Karpas-422 (cell line): ENCODE measurements at regions not wholly inside any gene's neighbourhood (a gene's known extent, or its start where the extent isn't known, plus 50 kb on each side); places are given as distances from the start of the nearest gene placed in this dataset.

ENCODE experiments used
- DNase-seq: peaks from one replicate; pipeline ENCODE4 v3.0.0-alpha.2; 2015
- H2AFZ ChIP-seq: fragments of 200-600 bp; sonication (generic); 2 replicates; pipeline ENCODE4 v1.6.1; 2014; ENCODE audit warnings: antibody characterized with exemption, low read length, mixed read lengths
- H3K27ac ChIP-seq: fragments of 200-600 bp; sonication (generic); 2 replicates; pipeline ENCODE4 v1.5.1; 2014; ENCODE audit warnings: mild to moderate bottlenecking, low read length, moderate library complexity
- H3K27me3 ChIP-seq: fragments of 200-600 bp; sonication (generic); 2 replicates; pipeline ENCODE4 v1.6.1; 2014; ENCODE audit warnings: low read length, mixed read lengths
- H3K36me3 ChIP-seq: fragments of 200-600 bp; sonication (generic); 2 replicates; pipeline ENCODE4 v1.6.1; 2014; ENCODE audit warnings: low read length, mixed read lengths; ENCODE audit not compliant: insufficient read depth
- H3K4me1 ChIP-seq: fragments of 200-600 bp; sonication (generic); 2 replicates; pipeline ENCODE4 v1.6.1; 2014; ENCODE audit warnings: mild to moderate bottlenecking, low read length, mixed read lengths
- H3K4me2 ChIP-seq: fragments of 200-600 bp; sonication (generic); 2 replicates; pipeline ENCODE4 v1.6.1; 2014; ENCODE audit warnings: low read length, low read depth, mild to moderate bottlenecking; ENCODE audit not compliant: poor library complexity, severe bottlenecking
- H3K4me3 ChIP-seq: fragments of 200-600 bp; sonication (generic); 2 replicates; pipeline ENCODE4 v1.5.1; 2014; ENCODE audit warnings: mild to moderate bottlenecking, antibody characterized with exemption, low read length, mixed read lengths
- H3K79me2 ChIP-seq: fragments of 200-600 bp; sonication (generic); 2 replicates; pipeline ENCODE4 v1.6.1; 2014; ENCODE audit warnings: mild to moderate bottlenecking, low read length, mixed read lengths
- H3K9ac ChIP-seq: fragments of 200-600 bp; sonication (generic); 2 replicates; pipeline ENCODE4 v1.6.0; 2014; ENCODE audit warnings: low read length
- H3K9me2 ChIP-seq: fragments of 200-600 bp; sonication (generic), shearing (Covaris generic); replicated peaks from 2 replicates; pipeline ENCODE4 v1.6.0; 2014; ENCODE audit warnings: mild to moderate bottlenecking, low read length, moderate library complexity; ENCODE audit not compliant: insufficient read depth
- H3K9me3 ChIP-seq: fragments of 300-700, 200-600 bp; sonication (generic); 2 replicates; pipeline ENCODE4 v1.6.1; 2014; ENCODE audit warnings: low read length, mixed read lengths
- H4K20me1 ChIP-seq: fragments of 200-600 bp; sonication (generic); 2 replicates; pipeline ENCODE4 v1.6.1; 2014; ENCODE audit warnings: mild to moderate bottlenecking, antibody characterized with exemption, low read length, low read depth; ENCODE audit not compliant: insufficient read depth

DNA sequence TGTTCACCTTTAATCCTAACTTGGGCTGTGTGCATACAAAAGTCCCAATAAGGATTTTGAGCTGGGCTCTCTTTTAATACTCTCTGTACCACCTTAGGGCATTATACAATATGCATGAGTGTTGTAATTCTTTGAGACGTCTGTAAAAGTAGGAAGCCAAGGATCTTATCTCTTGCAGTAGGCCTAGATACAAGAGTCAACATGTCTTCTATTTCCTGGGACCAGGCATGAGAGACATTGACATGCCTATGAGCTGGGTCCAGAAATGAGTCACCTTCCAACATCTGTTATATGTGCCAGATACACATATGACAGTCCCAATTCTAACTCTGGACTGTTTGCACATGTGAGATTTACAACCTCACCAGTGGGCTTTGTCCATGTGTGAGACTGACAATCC lies 1911.2 kb downstream of the TP53TG3F start:
- no peaks in the 10 kb centered on the region for H3K27me3 ChIP-seq
- H3K9me3 ChIP-seq, result peaks cover 47% of the 10 kb centered on the region
- H2AFZ ChIP-seq, result no peak overlapping the region
- H3K27ac ChIP-seq, result no peak overlapping the region
- H3K4me1 ChIP-seq, result no peaks in the 10 kb centered on the region
- H3K79me2 ChIP-seq, result no peaks in the 10 kb centered on the region
- no peak for DNase-seq
- H3K36me3 ChIP-seq, result no peaks in the 10 kb centered on the region
- H3K4me2 ChIP-seq, result no peak overlapping the region
- no peaks in the 10 kb centered on the region for H4K20me1 ChIP-seq
- no peak overlapping the region for H3K9ac ChIP-seq
- no peaks in the 10 kb centered on the region for H3K9me2 ChIP-seq
- no peak overlapping the region for H3K4me3 ChIP-seq

DNA sequence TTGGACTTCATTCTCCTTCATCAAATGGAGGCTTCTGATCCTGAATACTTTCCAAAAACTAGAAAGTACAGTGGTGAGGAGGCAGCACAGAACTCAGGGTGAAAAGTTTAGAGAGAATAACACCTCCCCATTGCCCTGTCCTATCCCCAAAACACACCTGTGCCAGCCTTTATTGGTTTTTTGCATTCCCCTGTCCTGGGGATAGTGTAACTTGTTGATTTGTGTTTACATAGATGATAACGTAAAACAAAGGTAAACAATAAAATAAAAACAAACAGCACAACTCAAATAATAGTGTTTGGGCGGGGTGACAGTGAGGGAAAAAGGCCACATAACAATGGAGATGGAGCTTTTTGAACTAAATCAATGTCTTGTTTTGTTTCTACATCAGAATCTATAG lies 1917.7 kb downstream of the TP53TG3F start:
- Histone ChIP-seq H3K36me3 (no peaks in the 10 kb centered on the region), H3K4me2 (no peak overlapping the region), H3K4me1 (no peaks in the 10 kb centered on the region), H3K9ac (no peak overlapping the region), H3K9me2 (no peaks in the 10 kb centered on the region), H4K20me1 (no peaks in the 10 kb centered on the region), H2AFZ (no peak overlapping the region), H3K27ac (no peak overlapping the region), H3K27me3 (no peaks in the 10 kb centered on the region), H3K9me3 (peaks cover 19% of the 10 kb centered on the region), H3K4me3 (no peak overlapping the region), H3K79me2 (no peaks in the 10 kb centered on the region)
- no peak for DNase-seq

DNA sequence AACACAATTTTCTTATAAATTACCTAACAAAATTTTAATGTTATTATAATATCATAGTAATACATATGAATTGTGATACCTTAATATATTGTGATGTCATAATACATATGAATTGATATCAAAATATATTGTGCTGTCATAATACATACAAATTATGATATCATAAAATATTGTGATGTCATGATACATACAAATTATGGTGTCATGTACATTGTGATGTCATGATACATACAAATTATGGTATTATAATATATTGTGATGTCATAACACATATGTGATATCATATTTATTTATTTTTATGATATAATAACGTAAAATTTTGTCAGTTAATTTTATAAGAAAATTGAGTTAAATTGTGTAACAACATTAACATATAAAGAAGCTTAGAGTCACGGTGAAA lies 1927.2 kb downstream of the TP53TG3F start:
- Histone ChIP-seq H3K79me2 (no peaks in the 10 kb centered on the region), H2AFZ (no peak overlapping the region), H4K20me1 (no peaks in the 10 kb centered on the region), H3K9me2 (no peaks in the 10 kb centered on the region), H3K27ac (no peak overlapping the region), H3K36me3 (no peaks in the 10 kb centered on the region), H3K4me3 (no peak overlapping the region), H3K4me2 (no peak overlapping the region), H3K9ac (no peak overlapping the region), H3K27me3 (no peaks in the 10 kb centered on the region), H3K4me1 (no peaks in the 10 kb centered on the region), H3K9me3 (peaks cover 23% of the 10 kb centered on the region)
- no peak for DNase-seq

DNA sequence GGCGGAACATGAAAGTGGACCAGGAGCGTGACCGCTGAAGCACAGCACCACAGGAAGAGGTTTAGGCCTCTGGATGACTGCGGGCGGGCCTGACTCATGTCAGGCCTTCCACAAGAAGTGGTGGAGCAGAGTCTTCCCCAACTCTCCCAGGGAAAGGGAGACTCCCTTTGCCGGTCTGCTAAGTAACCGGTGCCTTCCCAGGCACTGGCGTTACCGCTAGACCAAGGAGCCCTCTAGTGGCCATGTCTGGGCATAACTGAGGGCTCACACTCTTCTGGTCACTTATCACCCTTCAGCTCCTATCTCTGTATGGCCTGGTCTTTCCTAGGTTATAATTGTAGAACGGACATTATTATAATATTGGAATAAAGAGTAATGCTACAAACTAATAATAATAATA lies 1931.9 kb downstream of the TP53TG3F start:
- no peaks in the 10 kb centered on the region for H3K9me2 ChIP-seq
- no peaks in the 10 kb centered on the region for H3K27me3 ChIP-seq
- no peak overlapping the region for H3K4me2 ChIP-seq
- DNase-seq, result peak; percentile 67
- no peaks in the 10 kb centered on the region for H4K20me1 ChIP-seq
- no peaks in the 10 kb centered on the region for H3K36me3 ChIP-seq
- H3K9ac ChIP-seq, result no peak overlapping the region
- no peaks in the 10 kb centered on the region for H3K79me2 ChIP-seq
- H3K4me3 ChIP-seq, result no peak overlapping the region
- H3K9me3 ChIP-seq, result peaks cover 7% of the 10 kb centered on the region
- H3K27ac ChIP-seq, result no peak overlapping the region
- H3K4me1 ChIP-seq, result no peaks in the 10 kb centered on the region
- H2AFZ ChIP-seq, result no peak overlapping the region

DNA sequence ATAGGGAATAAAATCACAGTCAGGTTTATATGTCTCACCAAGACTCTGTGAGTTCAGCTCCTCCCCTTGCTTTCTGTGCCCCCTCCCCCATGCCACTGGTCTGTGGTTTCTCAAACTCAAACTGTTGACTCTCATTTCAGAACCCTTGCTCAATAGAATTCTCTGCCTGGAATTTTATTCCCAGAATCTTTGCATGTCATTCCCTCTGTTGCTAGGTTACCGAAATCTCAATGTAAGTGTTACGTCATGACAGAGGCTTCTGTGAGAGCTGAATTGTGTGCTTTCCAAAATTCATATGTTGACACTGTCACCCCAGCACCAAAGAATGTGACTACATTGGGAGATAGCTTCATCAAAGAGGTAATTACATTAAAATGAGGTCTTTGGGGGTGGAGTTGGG lies 1938.8 kb downstream of the TP53TG3F start:
- Histone ChIP-seq H2AFZ (no peak overlapping the region), H3K27me3 (no peaks in the 10 kb centered on the region), H3K9ac (no peak overlapping the region), H3K4me1 (no peaks in the 10 kb centered on the region), H3K9me3 (peaks cover 45% of the 10 kb centered on the region), H3K4me3 (no peak overlapping the region), H3K36me3 (no peaks in the 10 kb centered on the region), H3K27ac (no peak overlapping the region), H3K9me2 (no peaks in the 10 kb centered on the region), H3K4me2 (no peak overlapping the region), H3K79me2 (no peaks in the 10 kb centered on the region), H4K20me1 (no peaks in the 10 kb centered on the region)
- DNase-seq, result no peak

DNA sequence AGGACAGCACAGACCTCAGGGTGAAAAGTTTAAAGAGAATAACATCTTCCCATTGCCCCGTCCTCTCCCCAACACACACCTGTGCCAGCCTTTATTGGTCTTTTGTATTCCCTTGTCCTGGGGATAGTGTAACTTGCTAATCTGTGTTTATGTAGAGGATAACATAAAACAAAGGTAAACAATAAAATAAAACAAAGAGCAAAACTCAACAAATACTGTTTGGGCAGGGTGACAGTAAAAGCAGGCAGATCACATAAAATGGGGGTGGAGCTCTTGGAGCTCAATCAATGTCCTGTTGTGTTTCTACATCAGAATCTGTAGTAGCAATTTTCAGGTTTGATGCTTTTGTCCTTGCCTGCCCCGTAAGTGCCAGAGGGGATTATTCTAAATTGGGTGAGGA lies 1939.7 kb downstream of the TP53TG3F start:
- no peak overlapping the region for H3K9ac ChIP-seq
- no peaks in the 10 kb centered on the region for H3K36me3 ChIP-seq
- no peaks in the 10 kb centered on the region for H3K27me3 ChIP-seq
- no peak overlapping the region for H3K27ac ChIP-seq
- no peaks in the 10 kb centered on the region for H3K9me2 ChIP-seq
- H3K79me2 ChIP-seq, result no peaks in the 10 kb centered on the region
- peaks cover 50% of the 10 kb centered on the region for H3K9me3 ChIP-seq
- no peak overlapping the region for H2AFZ ChIP-seq
- H3K4me1 ChIP-seq, result no peaks in the 10 kb centered on the region
- DNase-seq, result no peak
- no peak overlapping the region for H3K4me3 ChIP-seq
- H4K20me1 ChIP-seq, result no peaks in the 10 kb centered on the region
- no peak overlapping the region for H3K4me2 ChIP-seq

DNA sequence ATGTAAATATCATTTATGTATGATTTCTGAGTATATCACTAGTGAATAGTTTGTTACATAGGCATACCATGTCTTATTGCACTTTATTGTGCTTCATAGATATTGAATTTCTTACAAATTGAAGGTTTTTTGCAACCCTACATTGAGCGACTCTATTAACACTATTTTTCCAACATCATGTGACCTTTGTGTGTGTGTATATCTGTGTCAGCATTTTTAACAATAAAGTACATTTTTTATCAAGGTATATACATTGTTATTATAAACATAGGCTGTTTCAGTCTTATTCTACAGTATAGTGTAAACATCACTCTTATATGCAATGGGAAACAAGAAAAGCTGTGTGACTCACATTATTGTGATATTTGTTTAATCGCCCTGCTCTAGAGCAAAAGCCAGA lies 1944.9 kb downstream of the TP53TG3F start:
- H3K4me2 ChIP-seq, result no peak overlapping the region
- H4K20me1 ChIP-seq, result no peaks in the 10 kb centered on the region
- H3K79me2 ChIP-seq, result no peaks in the 10 kb centered on the region
- DNase-seq, result no peak
- H3K36me3 ChIP-seq, result no peaks in the 10 kb centered on the region
- H2AFZ ChIP-seq, result no peak overlapping the region
- H3K27me3 ChIP-seq, result no peaks in the 10 kb centered on the region
- no peak overlapping the region for H3K4me3 ChIP-seq
- no peak overlapping the region for H3K9ac ChIP-seq
- peaks cover 47% of the 10 kb centered on the region for H3K9me3 ChIP-seq
- H3K9me2 ChIP-seq, result no peaks in the 10 kb centered on the region
- H3K27ac ChIP-seq, result no peak overlapping the region
- no peaks in the 10 kb centered on the region for H3K4me1 ChIP-seq

DNA sequence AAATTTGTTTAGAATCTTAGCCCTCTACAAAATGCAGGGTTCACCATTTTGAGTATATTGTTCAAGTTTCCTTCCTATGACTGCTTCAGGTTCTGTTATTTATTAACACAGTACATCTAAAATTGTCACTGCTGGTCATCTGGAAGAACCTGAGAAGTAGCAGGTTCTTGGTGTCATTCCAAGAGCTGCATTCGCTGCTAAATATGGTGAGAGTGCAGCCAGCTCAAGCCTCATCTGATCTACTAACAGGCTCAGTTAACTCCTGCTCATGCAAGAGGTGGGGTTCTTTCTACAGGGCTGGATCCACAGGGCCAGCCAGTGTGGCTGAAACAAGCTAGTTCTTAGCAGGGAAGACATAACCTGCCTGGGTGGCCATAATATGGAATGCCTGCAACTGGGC lies 1946.1 kb downstream of the TP53TG3F start:
- Histone ChIP-seq H2AFZ (no peak overlapping the region), H3K4me2 (no peak overlapping the region), H3K9me3 (peaks cover 40% of the 10 kb centered on the region), H3K9me2 (no peaks in the 10 kb centered on the region), H3K36me3 (no peaks in the 10 kb centered on the region), H4K20me1 (no peaks in the 10 kb centered on the region), H3K4me3 (no peak overlapping the region), H3K9ac (no peak overlapping the region), H3K27me3 (no peaks in the 10 kb centered on the region), H3K79me2 (no peaks in the 10 kb centered on the region), H3K27ac (no peak overlapping the region), H3K4me1 (no peaks in the 10 kb centered on the region)
- no peak for DNase-seq

DNA sequence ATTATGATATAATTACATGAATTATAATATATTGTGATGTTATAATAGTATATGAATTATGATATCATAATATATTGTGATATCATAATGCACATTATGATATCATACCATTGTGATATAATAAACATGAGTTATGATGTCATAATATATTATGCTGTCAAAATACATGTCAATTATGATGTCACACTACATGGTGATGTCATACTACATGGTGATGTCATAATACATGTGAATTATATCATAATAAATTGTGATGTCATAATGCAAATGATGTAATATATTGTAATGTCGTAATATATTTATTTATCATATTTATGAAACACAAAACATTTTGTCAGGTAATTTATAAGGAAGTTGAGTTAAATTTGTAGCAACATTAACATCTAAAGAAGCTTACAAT lies 1950.1 kb downstream of the TP53TG3F start:
- Histone ChIP-seq H3K4me3 (no peak overlapping the region), H3K27ac (no peak overlapping the region), H3K79me2 (no peaks in the 10 kb centered on the region), H2AFZ (no peak overlapping the region), H3K4me1 (no peaks in the 10 kb centered on the region), H3K9me2 (no peaks in the 10 kb centered on the region), H3K27me3 (no peaks in the 10 kb centered on the region), H3K9ac (no peak overlapping the region), H3K4me2 (no peak overlapping the region), H3K36me3 (no peaks in the 10 kb centered on the region), H4K20me1 (no peaks in the 10 kb centered on the region), H3K9me3 (peaks cover 32% of the 10 kb centered on the region)
- no peak for DNase-seq
